GM19395 (cell line): ENCODE measurements at regions not wholly inside any gene's neighbourhood (a gene's known extent, or its start where the extent isn't known, plus 50 kb on each side); places are given as distances from the start of the nearest gene placed in this dataset.
"Not testable (repeated sequence)": the region's sequence is repeated elsewhere in the genome, so short reads cannot be mapped to it uniquely, and the experiment has no call there.

Experiments
- ATAC-seq: cut with Tn5 transposase; IDR thresholded peaks from one replicate; pipeline ENCODE4 v1.9.1; 2021; ENCODE audit warnings: mild to moderate bottlenecking, moderate library complexity; ENCODE audit not compliant: unreplicated experiment

DNA sequence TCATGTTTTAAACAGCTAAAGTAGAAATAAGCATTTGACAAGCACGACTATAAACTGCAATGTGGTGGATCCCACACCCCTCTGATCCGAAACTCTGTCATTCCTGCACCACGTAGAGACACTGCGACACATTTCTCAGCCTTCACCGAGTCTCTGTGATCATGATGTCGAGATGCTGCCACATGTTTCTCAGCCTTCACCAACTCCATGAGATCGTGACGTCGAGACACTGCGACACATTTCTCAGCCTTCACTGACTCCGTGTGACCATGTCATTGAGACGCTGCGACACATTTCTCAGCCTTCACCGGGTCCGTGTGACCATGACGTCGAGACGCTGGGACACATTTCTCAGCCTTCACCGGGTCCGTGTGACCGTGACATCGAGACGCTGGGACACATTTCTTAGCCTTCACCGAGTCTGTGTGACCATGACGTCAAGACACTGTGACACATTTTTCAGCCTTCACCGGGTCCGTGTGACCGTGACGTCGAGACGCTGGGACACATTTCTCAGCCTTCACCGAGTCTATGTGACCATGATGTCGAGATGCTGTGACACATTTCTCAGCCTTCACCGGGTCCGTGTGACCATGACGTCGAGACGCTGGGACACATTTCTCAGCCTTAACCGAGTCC, 143.0 kb downstream of the TTLL2 start:
- no peak for ATAC-seq

- no peak for ATAC-seq
Observed at GRCh38 chr6:167469101-167469500, 144.2 kb downstream of the TTLL2 start.

GRCh38 chr6:167469672-167470071, 144.8 kb downstream of the TTLL2 start:
- no peak for ATAC-seq

GRCh38 chr6:167470101-167470835, 145.4 kb downstream of the TTLL2 start:
- no peak for ATAC-seq

DNA sequence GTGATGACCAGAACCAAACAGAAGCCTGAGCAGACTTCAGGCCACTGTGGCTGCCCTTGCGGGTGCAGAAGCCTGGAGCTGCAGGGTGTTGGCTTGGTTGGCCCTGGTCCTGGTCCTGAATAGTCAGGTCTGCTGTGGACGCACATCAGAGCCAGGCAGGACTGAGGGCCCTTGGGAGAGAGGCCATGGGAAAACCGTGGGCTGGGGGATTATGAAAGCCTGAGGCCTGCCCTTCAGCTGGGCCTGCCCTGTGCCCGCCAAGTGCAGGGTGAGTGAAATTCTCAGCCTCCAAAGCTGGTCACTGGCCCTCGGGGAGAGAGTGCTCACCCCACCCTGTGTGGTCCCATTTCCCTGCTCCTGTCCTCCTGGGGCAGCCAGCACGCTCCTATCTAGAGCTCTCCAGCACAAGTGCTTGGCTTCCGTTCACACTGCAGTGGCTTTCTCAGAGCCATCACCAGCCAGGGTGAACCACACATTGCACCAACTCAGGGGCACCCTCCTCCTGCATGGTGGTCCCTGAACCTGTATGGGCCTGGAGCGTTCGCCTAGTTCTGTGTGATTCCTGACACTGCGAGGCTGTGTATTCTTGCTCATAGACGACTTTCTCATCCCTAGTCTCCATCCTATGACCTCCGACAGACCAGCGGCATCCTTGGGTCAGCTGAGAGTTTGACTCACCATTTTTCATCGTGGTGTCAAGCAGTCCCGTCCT, 146.1 kb downstream of the TTLL2 start:
- ATAC-seq = no peak

GRCh38 chr6:167471548-167471930, 146.7 kb downstream of the TTLL2 start:
- no peak for ATAC-seq

GRCh38 chr6:167472148-167472547, 147.3 kb downstream of the TTLL2 start:
- ATAC-seq = no peak

DNA sequence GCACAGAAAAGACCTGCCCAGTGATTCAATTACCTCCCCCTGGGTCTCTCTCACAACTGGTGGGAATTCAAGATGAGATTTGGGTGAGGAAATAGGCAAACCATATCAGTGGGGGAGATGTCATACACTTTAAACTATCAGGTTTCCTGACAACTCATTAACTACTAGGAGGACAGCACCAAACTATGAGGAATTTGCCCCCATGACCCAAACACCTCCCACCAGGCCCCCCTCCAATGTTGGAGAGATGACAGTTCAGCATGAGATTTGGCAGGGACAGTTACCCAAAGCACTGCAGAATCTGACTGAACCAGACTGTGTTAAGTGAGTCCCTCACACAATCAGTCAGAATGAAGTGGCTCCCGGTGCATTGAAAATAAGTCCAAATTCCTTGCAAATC, 148.0 kb downstream of the TTLL2 start:
- no peak for ATAC-seq

DNA sequence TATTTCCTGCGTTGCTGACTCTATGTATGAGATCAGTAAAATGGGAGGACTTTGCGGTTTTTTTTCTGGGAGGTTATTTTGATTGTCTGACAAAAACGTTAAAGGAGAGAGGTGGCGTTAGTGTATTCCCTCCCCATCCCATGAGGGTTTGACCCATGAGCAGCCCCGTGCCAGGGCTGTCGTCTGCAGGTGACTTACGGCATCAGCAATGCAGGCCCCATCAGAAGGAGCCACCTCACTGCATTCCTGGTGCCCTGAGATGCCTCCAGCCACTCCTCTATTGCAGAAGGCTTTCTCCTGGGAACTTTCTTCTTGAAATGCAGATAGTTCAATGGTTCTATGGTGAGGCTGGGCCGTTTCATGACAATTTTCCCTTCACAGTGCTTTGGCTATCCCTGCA, 149.3 kb downstream of the TTLL2 start:
- ATAC-seq = no peak

GRCh38 chr6:167474725-167475124, 149.8 kb downstream of the TTLL2 start:
- no peak for ATAC-seq

- no peak for ATAC-seq
Observed at GRCh38 chr6:167475947-167476346, 151.1 kb downstream of the TTLL2 start.

DNA sequence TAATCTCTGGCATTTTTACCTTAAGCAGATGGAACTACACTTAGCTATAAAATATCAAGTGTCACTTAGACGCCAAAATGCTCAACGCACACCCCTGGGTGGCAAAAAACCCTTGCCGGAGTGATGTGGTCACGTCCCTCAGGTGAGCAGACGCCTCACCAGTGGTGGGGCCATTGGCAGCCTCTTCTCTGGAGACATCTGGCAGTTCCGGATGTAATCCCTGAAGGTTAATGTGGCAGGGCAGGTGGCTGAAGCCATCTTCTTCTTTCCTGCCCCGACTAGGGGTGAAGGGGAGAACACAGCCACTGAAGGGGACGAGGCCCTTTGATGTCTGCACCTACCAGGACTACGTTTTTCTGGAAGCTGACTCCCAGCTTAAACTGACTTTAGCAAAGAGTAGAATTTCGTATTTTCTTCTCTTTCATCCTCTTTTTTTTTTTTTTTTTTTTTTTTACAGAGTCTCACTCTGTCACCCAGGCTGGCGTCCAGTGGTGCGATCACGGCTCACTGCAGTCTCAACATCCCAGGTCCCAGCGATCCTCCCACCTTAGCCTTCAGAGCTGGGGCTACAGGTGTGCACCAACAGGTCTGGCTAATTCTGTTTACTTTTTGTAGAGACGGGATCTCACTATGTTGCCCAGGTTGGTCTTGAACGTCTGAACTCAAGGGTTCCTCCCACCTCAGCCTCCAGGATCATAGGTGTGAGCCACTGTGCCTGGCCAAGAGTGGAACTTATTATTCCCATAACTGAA, 152.1 kb downstream of the TTLL2 start:
- ATAC-seq = no peak

DNA sequence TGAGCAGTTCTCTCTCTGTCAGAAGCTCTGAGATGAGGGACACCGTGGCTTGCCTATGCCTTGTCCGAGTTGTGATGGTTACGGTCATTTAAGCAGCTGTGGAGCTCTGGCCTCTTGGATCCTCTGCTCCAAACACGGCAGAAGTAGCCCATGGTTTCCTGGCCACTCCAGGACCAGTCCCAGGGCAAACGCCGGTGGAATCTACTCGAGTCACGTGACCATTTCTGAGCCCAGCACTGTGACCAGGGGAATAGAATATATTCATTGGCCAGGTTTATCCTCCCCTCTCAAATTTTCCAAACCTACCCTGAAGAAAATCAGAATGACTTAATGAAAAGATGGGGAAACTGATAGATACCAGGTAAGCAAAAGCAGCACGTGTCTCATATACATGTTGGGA, 152.8 kb downstream of the TTLL2 start:
- no peak for ATAC-seq

GRCh38 chr6:167479301-167479700, 154.4 kb downstream of the TTLL2 start:
- no peak for ATAC-seq

- no peak for ATAC-seq
Observed at GRCh38 chr6:167479901-167480648, 155.2 kb downstream of the TTLL2 start.

GRCh38 chr6:167481307-167481926, 156.5 kb downstream of the TTLL2 start:
- no peak for ATAC-seq

- not testable (repeated sequence) for ATAC-seq
Observed at GRCh38 chr6:167482801-167483200, 157.9 kb downstream of the TTLL2 start.

- no peak for ATAC-seq
Observed at GRCh38 chr6:167485186-167485978, 160.5 kb downstream of the TTLL2 start.
